NT2/D1 (cell line): ENCODE measurements at regions not wholly inside any gene's neighbourhood (a gene's known extent, or its start where the extent isn't known, plus 50 kb on each side); places are given as distances from the start of the nearest gene placed in this dataset.

ENCODE experiments used
- DNase-seq: peaks from one replicate; pipeline ENCODE4 v3.0.0-alpha.2; 2011; ENCODE audit warnings: low read depth, low spot score
- H3K27me3 ChIP-seq: 2 replicates; pipeline ENCODE4 v1.6.0; 2011; ENCODE audit warnings: mild to moderate bottlenecking; ENCODE audit not compliant: insufficient read length, insufficient read depth
- H3K36me3 ChIP-seq: 2 replicates; pipeline ENCODE4 v1.6.1; 2011; ENCODE audit warnings: mild to moderate bottlenecking, low read length, mixed read lengths; ENCODE audit not compliant: insufficient read depth, insufficient read length
- H3K4me1 ChIP-seq: 2 replicates; pipeline ENCODE4 v1.5.1; 2011; ENCODE audit not compliant: insufficient read depth, insufficient read length
- H3K4me3 ChIP-seq: 2 replicates; pipeline ENCODE4 v1.5.1; 2011; ENCODE audit warnings: low read depth; ENCODE audit not compliant: insufficient read length
- H3K9ac ChIP-seq: 2 replicates; pipeline ENCODE4 v1.6.0; 2011; ENCODE audit warnings: low read depth; ENCODE audit not compliant: insufficient read length
- H3K9me3 ChIP-seq: 2 replicates; pipeline ENCODE4 v1.5.1; 2011; ENCODE audit warnings: mild to moderate bottlenecking, low read length; ENCODE audit not compliant: insufficient read depth
- SUZ12 ChIP-seq: IDR thresholded peaks from 2 replicates; pipeline ENCODE4 v1.6.1; 2011; ENCODE audit not compliant: insufficient read length, insufficient read depth; ENCODE audit errors: extremely low read depth
- YY1 ChIP-seq: IDR thresholded peaks from 2 replicates; pipeline ENCODE4 v1.6.1; 2011; ENCODE audit not compliant: insufficient read length, insufficient read depth
- ZNF274 ChIP-seq: IDR thresholded peaks from 2 replicates; pipeline ENCODE4 v1.6.1; 2011; ENCODE audit warnings: mild to moderate bottlenecking, low read depth, low read length

- Histone ChIP-seq H3K36me3 (no peaks in the 10 kb centered on the region), H3K27me3 (no peaks in the 10 kb centered on the region)
Measured at GRCh38 chr5:155311721-155312120, 298.2 kb downstream of the KIF4B start.

GRCh38 chr5:155313518-155313917 is 300.0 kb downstream of the KIF4B start:
- no peaks in the 10 kb centered on the region for H3K36me3 ChIP-seq
- no peaks in the 10 kb centered on the region for H3K27me3 ChIP-seq
- H3K9ac ChIP-seq: no peak overlapping the region
- TF ChIP-seq YY1 (no peak), SUZ12 (no peak), ZNF274 (no peak)
- DNase-seq: no peak
- no peak overlapping the region for H3K4me3 ChIP-seq
- no peaks in the 10 kb centered on the region for H3K9me3 ChIP-seq
- no peaks in the 10 kb centered on the region for H3K4me1 ChIP-seq

More at GRCh38 chr5:155311721-155312120, 298.2 kb downstream of the KIF4B start:
- no peak overlapping the region for H3K4me3 ChIP-seq
- no peak overlapping the region for H3K9ac ChIP-seq
- H3K4me1 ChIP-seq: no peaks in the 10 kb centered on the region
- DNase-seq: no peak
- TF ChIP-seq SUZ12 (no peak), ZNF274 (no peak), YY1 (no peak)
- H3K9me3 ChIP-seq: no peaks in the 10 kb centered on the region

DNA sequence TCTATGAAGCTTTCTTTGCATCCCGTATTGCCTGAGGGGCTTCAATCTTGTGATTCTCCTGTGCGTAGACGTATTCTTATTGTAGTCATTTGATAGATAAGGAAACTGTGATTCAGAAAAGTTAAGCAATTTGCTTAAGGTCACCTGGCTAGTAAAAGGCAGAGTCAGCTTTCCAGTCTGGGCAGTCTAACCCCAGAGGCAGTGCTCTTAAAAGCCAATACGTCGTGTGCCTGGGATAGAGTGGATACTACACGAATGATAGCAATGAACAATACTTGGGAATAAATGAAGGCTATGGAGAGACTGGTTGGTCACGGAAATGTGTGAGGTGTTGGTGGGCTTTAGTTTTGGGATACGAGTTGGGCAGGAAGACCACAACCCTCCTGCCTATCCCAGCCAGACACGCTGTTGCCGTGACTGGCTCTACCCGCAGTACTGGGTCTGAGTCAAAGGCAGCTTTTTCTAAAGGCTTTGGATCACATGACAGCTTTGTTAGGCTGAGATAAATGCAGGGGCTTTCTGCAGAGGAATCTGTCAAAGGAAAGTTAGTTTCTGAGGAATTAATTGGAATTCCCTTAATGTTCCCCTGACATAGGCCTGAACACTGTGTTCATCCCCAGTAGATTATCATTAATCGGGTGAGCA is 302.6 kb downstream of the KIF4B start:
- no peak for TF ChIP-seq ZNF274
- no peak for TF ChIP-seq SUZ12
- TF ChIP-seq YY1: no peak
- Histone ChIP-seq H3K4me3 (no peak overlapping the region), H3K9ac (no peak overlapping the region), H3K36me3 (no peaks in the 10 kb centered on the region), H3K4me1 (no peaks in the 10 kb centered on the region), H3K9me3 (no peaks in the 10 kb centered on the region), H3K27me3 (no peaks in the 10 kb centered on the region)
- DNase-seq: no peak

DNA sequence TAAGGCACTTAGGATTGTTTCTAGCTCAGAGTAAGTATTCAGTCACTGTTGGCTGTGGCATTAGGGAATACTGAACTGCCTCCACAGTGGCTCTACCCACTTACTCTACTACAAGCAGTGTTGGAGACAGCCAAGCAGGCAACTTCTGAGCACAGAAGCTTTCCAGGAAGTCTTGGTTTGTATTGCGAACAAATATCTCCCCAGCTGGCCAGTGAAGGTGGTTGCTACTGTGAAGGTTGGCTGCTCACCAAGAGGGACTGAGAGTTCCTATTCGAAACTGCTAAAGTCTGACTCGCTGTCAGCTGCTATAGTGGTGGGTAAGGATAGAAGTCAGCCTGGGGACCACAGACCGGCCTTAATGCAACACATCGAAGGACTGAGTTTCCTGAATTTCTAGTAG is 319.1 kb downstream of the KIF4B start:
- H3K4me1 ChIP-seq: no peaks in the 10 kb centered on the region
- no peak overlapping the region for H3K9ac ChIP-seq
- DNase-seq: no peak
- TF ChIP-seq YY1: no peak
- H3K27me3 ChIP-seq: no peaks in the 10 kb centered on the region
- H3K9me3 ChIP-seq: no peaks in the 10 kb centered on the region
- no peak overlapping the region for H3K4me3 ChIP-seq
- no peaks in the 10 kb centered on the region for H3K36me3 ChIP-seq

GRCh38 chr5:155342956-155343355 is 329.4 kb downstream of the KIF4B start:
- TF ChIP-seq ZNF274 (no peak), SUZ12 (no peak), YY1 (no peak)
- Histone ChIP-seq H3K4me1 (no peaks in the 10 kb centered on the region), H3K4me3 (no peak overlapping the region), H3K36me3 (no peaks in the 10 kb centered on the region), H3K9ac (no peak overlapping the region), H3K27me3 (no peaks in the 10 kb centered on the region), H3K9me3 (no peaks in the 10 kb centered on the region)
- no peak for DNase-seq

DNA sequence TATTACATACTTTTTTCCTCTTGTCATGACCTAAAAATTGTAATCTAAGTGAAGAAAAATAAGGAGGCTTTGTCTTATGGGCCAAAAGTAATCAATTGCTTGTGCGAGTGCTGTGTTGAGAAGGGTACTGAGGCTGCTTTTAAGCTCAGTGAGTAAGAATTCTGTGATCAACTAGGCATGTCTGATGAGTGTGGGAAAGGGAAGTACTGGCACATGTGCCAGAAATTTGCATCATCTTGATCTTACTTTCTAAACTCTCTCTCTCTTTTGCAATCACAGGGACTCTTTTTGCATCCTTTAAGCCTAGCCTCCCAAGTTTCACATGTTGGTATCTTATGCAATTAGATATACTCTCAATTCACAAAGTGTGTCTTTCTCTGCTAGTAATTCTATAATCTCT is 329.9 kb downstream of the KIF4B start:
- Histone ChIP-seq H3K9ac (no peak overlapping the region), H3K27me3 (no peaks in the 10 kb centered on the region), H3K9me3 (no peaks in the 10 kb centered on the region), H3K4me1 (no peaks in the 10 kb centered on the region), H3K36me3 (no peaks in the 10 kb centered on the region), H3K4me3 (no peak overlapping the region)
- TF ChIP-seq SUZ12: no peak
- TF ChIP-seq ZNF274: no peak
- TF ChIP-seq YY1: no peak
- no peak for DNase-seq

GRCh38 chr5:155353231-155353630 is 339.7 kb downstream of the KIF4B start:
- Histone ChIP-seq H3K4me1 (no peaks in the 10 kb centered on the region), H3K9me3 (no peaks in the 10 kb centered on the region), H3K27me3 (no peaks in the 10 kb centered on the region), H3K4me3 (no peak overlapping the region), H3K9ac (no peak overlapping the region), H3K36me3 (no peaks in the 10 kb centered on the region)
- no peak for DNase-seq
- TF ChIP-seq YY1: no peak
- no peak for TF ChIP-seq ZNF274
- TF ChIP-seq SUZ12: no peak
